HEK293T (cell line): ENCODE measurements at regions not wholly inside any gene's neighbourhood (a gene's known extent, or its start where the extent isn't known, plus 50 kb on each side); places are given as distances from the start of the nearest gene placed in this dataset.

Source experiments
- CTCF ChIA-PET: fragments of 350-600 bp; formaldehyde crosslinking; extraction: SDS; loops from one replicate; lab custom pipeline; 2021; ENCODE audit warnings: antibody characterized with exemption, inconsistent platforms; lab: Yijun Ruan, JAX
- POLR2A ChIA-PET: fragments of 350-600 bp; formaldehyde crosslinking; extraction: SDS; loops from one replicate; lab custom pipeline; 2020; ENCODE audit warnings: antibody characterized with exemption, inconsistent platforms; lab: Yijun Ruan, JAX
- DNase-seq: peaks from one replicate; pipeline ENCODE4 v3.0.0; 2012; ENCODE audit warnings: mixed read lengths; ENCODE audit errors: extremely low spot score
- ARNT ChIP-seq: fragments of 450-650 bp; IDR thresholded peaks from 2 replicates; pipeline ENCODE4 v1.6.1; 2017; ENCODE audit warnings: mild to moderate bottlenecking
- BHLHE40 ChIP-seq: fragments of 450-650 bp; IDR thresholded peaks from 2 replicates; pipeline ENCODE4 v1.6.1; 2016; ENCODE audit warnings: mild to moderate bottlenecking, moderate library complexity, borderline replicate concordance
- CTBP1 ChIP-seq: fragments of 450-650 bp; IDR thresholded peaks from 2 replicates; pipeline ENCODE4 v1.6.1; 2016; ENCODE audit warnings: borderline replicate concordance
- ELF4 ChIP-seq: fragments of 450-650 bp; IDR thresholded peaks from 2 replicates; pipeline ENCODE4 v1.6.1; 2017; ENCODE audit warnings: antibody characterized with exemption
- FOXA1 ChIP-seq: fragments of 450-650 bp; IDR thresholded peaks from 2 replicates; pipeline ENCODE4 v1.6.1; 2016; ENCODE audit warnings: mild to moderate bottlenecking
- FOXK2 ChIP-seq: fragments of 450-650 bp; IDR thresholded peaks from 2 replicates; pipeline ENCODE4 v1.6.1; 2016; ENCODE audit warnings: mild to moderate bottlenecking
- FOXM1 ChIP-seq: fragments of 450-650 bp; IDR thresholded peaks from 2 replicates; pipeline ENCODE4 v1.6.1; 2017; ENCODE audit warnings: mild to moderate bottlenecking, borderline replicate concordance
- HDGF ChIP-seq: fragments of 450-650 bp; IDR thresholded peaks from 2 replicates; pipeline ENCODE4 v1.6.1; 2017; ENCODE audit warnings: antibody characterized with exemption, borderline replicate concordance
- L3MBTL2 ChIP-seq: fragments of 450-650 bp; conservative IDR thresholded peaks from 2 replicates; pipeline ENCODE4 v1.6.1; 2016; ENCODE audit warnings: mild to moderate bottlenecking
- LEF1 ChIP-seq: fragments of 450-650 bp; IDR thresholded peaks from 2 replicates; pipeline ENCODE4 v1.6.1; 2017; ENCODE audit warnings: mild to moderate bottlenecking, borderline replicate concordance
- NFRKB ChIP-seq: fragments of 450-650 bp; IDR thresholded peaks from 2 replicates; pipeline ENCODE4 v1.6.1; 2016; ENCODE audit warnings: mild to moderate bottlenecking, moderate library complexity
- SP1 ChIP-seq: fragments of 450-650 bp; IDR thresholded peaks from 2 replicates; pipeline ENCODE4 v1.6.1; 2017
- SUZ12 ChIP-seq: fragments of 450-650 bp; IDR thresholded peaks from 2 replicates; pipeline ENCODE4 v1.6.1; 2016; ENCODE audit warnings: mild to moderate bottlenecking
- TARDBP ChIP-seq: fragments of 450-650 bp; IDR thresholded peaks from 2 replicates; pipeline ENCODE4 v1.6.1; 2016
- ZNF384 ChIP-seq: fragments of 450-650 bp; IDR thresholded peaks from 2 replicates; pipeline ENCODE4 v1.6.1; 2016
- TF ChIP-seq, protein P1 (sequence below): fragments of 450-650 bp; IDR thresholded peaks from 2 replicates; pipeline ENCODE4 v1.6.1; 2016

DNA sequence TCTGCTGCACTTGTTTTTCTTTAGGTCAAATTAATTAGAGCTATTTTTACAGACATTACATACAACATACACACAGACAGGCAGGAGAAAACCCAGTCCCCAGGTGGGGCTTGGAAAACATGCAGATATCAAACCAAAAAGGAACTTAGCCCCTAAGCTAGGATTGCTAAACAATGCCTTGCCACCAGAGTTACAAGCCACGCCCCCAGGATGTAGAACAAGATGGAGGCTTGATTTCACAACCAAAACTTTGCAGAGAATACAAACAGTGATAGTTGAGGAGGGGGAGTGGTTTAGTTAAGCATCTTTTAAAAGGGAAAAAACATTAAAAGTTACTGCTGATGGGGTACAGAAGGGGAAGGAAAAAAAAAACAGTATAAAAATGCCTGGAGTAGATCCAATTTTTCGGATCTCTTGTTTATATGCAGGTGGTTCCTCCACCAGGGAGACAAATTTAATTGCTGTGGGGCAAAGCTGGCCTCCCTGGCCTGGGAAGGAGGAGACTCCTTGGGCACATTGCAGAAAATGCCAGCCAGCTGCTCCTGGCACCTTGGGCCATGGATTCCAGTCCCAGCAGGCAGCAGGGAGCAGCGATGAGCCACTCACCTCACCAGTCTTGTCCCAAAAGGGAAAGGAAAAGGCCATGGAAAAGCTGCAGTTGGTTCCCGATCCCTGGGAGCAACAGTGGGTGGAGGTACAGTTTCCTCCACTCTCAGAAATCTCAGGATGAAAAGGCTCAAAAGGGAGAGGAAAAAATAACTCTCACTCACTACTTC, 348.4 kb upstream of the REG3G start:
- no peak for DNase-seq
- ChIA-PET POLR2A (no interaction called here), CTCF (no interaction called here)
- TF ChIP-seq HDGF: no peak
- no peak for TF ChIP-seq ELF4
- no peak for TF ChIP-seq FOXK2
- TF ChIP-seq SP1: no peak
- no peak for TF ChIP-seq CTBP1
- TF ChIP-seq, protein P1, sequence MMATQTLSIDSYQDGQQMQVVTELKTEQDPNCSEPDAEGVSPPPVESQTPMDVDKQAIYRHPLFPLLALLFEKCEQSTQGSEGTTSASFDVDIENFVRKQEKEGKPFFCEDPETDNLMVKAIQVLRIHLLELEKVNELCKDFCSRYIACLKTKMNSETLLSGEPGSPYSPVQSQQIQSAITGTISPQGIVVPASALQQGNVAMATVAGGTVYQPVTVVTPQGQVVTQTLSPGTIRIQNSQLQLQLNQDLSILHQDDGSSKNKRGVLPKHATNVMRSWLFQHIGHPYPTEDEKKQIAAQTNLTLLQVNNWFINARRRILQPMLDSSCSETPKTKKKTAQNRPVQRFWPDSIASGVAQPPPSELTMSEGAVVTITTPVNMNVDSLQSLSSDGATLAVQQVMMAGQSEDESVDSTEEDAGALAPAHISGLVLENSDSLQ: no peak
- TF ChIP-seq ZNF384: no peak
- no peak for TF ChIP-seq L3MBTL2
- no peak for TF ChIP-seq ARNT
- TF ChIP-seq BHLHE40: no peak
- TF ChIP-seq TARDBP: no peak
- no peak for TF ChIP-seq FOXA1
- TF ChIP-seq FOXM1: no peak
- no peak for TF ChIP-seq LEF1
- TF ChIP-seq SUZ12: no peak
- TF ChIP-seq NFRKB: no peak

DNA sequence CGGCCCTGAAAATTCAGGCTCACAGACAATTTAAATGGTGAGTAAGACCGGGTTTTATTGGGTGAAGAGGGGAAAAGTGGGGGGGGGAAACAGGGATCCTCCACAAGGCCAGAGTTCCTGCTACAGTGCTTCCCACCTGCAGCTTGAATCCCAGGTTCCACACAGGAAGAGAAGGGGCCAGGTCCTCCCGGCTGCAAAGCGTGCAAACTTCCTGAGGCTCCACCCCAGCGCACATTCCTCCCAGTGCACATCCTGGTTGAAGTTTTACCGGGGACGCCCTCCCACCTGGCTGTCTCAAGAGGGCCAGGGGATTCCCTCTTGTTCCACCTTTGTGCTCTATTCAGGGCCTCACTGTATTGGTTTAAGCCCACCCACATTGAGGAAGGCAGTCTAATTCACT, 347.7 kb upstream of the REG3G start:
- ChIA-PET CTCF (no interaction called here), POLR2A (no interaction called here)
- no peak for DNase-seq

DNA sequence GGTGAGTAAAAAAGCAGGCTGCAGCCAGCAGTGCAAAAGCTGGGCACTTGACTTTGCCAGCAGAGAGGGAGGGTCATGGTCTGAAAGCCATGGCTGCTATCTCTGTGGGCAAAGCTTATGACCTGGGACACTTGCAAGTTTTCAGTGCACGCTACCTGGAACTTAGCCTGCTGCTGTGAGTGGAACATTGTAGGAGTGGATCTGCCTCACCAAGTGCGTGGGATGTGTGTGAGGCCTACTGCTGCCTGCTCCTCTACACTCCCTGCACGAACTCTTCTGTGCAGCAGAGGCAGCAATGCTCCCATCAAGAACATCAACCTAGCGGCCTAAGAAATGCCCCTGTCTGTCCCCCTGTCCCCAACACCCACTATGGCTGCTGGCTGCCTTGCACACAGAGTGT, 344.1 kb upstream of the REG3G start:
- ChIA-PET POLR2A (no interaction called here), CTCF (no interaction called here)
- TF ChIP-seq LEF1 (no peak), HDGF (no peak), SP1 (no peak), NFRKB (no peak), ARNT (no peak), TARDBP (no peak), ZNF384 (no peak), ELF4 (no peak), SUZ12 (no peak), FOXM1 (no peak)
- no peak for DNase-seq

More for the DNA sequence above, 347.7 kb upstream of the REG3G start:
- no peak for TF ChIP-seq LEF1
- TF ChIP-seq SP1: no peak
- no peak for TF ChIP-seq FOXK2
- TF ChIP-seq SUZ12: no peak
- no peak for TF ChIP-seq ZNF384
- no peak for TF ChIP-seq FOXM1
- no peak for TF ChIP-seq L3MBTL2
- TF ChIP-seq CTBP1: no peak
- no peak for TF ChIP-seq FOXA1
- no peak for TF ChIP-seq ELF4
- TF ChIP-seq, protein P1: no peak

DNA sequence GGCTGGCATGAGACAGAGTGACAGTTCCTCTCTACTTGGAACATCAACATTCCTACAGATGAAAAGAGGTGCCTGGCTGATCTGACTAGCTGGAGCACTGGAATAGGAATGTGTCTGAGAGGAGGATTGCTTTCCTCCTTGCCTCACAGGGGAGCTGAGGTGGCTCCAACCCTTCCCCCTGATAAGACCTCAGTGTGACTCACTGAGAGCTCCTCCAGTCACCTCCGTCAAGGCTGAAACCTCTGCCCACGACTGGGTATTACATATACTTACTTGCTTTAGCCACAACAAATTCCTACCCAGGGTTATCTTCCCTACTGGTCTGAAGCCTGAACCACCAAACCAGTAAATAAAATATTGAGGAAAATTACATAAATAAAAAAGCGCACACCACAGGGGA, 342.7 kb upstream of the REG3G start:
- TF ChIP-seq FOXK2 (no peak), SUZ12 (no peak), CTBP1 (no peak), ZNF384 (no peak), SP1 (no peak), HDGF (no peak), BHLHE40 (no peak), LEF1 (no peak), ARNT (no peak), FOXM1 (no peak), L3MBTL2 (no peak), TARDBP (no peak), NFRKB (no peak), FOXA1 (no peak), ELF4 (no peak)
- TF ChIP-seq, protein P1: no peak
- ChIA-PET CTCF (no interaction called here), POLR2A (no interaction called here)
- no peak for DNase-seq

DNA sequence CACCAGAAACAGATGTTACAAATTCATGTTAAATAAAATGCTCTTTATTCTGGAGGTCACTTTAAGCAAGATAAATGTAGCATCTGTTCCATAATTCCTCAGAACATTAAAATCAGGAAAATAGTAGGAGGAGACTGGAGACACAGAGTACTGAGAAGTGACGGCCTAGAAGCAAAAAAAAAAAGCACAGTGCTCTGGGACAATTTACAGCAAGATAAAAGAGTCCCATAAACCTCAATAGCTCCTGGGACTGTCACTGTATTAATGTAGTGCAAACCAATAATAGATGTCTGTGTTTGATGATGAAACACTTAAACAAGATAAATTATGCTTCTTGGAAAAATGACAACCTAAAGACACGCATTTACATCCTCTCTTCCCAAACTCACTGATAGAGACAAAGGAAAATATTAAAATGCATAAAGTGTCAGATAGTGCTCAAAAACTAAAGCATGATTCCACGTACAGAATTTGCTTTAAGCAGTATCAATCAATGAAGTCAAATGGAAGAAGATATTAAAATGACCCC, 338.8 kb upstream of the REG3G start:
- ChIA-PET POLR2A (no interaction called here), CTCF (no interaction called here)
- TF ChIP-seq ARNT (no peak), FOXM1 (no peak), CTBP1 (no peak), HDGF (no peak), SUZ12 (no peak), ZNF384 (no peak), NFRKB (no peak), SP1 (no peak), BHLHE40 (no peak), TARDBP (no peak), ELF4 (no peak), FOXK2 (no peak), FOXA1 (no peak), L3MBTL2 (no peak), LEF1 (no peak)
- TF ChIP-seq, protein P1: no peak
- DNase-seq: no peak
